ENCODE measurements at regions not wholly inside any gene's neighbourhood (a gene's known extent, or its start where the extent isn't known, plus 50 kb on each side); places are given as distances from the start of the nearest gene placed in this dataset.

- POLR2A ChIA-PET, result no interaction called here
- Histone ChIP-seq H3K4me2 (ENCODE audit: insufficient read depth, low read length) (no peak overlapping the region), H3K4me3 (replicated peaks in 1 of 3; ENCODE audit: insufficient read depth in 1 of 3, low read depth in 1 of 3, low read length in 3 of 3) (no peak overlapping the region), H3K27ac (ENCODE audit: insufficient read depth, low read depth, low read length) (no peak overlapping the region), H3K4me1 (ENCODE audit: control insufficient read depth, extremely low read depth, insufficient read depth, low read length) (no peaks in the 10 kb centered on the region), H3K27me3 (ENCODE audit: control insufficient read depth in 2 of 2, insufficient read depth in 2 of 2, low read length in 2 of 2) (no peaks in the 10 kb centered on the region), H3K36me3 (ENCODE audit: control insufficient read depth in 2 of 2, extremely low read depth in 1 of 2, insufficient read depth in 2 of 2, low read length in 2 of 2) (no peaks in the 10 kb centered on the region), H3K9me3 (replicated peaks; ENCODE audit: control insufficient read depth, insufficient read depth, low read length) (peaks cover 3% of the 10 kb centered on the region), H3K79me2 (ENCODE audit: control insufficient read depth, insufficient read depth, low read length) (no peaks in the 10 kb centered on the region), H2AFZ (ENCODE audit: low read depth, low read length) (no peak overlapping the region), H3K9me1 (replicated peaks; ENCODE audit: control insufficient read depth, extremely low read depth, insufficient read depth, low read length) (no peaks in the 10 kb centered on the region), H4K20me1 (replicated peaks; ENCODE audit: control insufficient read depth, extremely low read depth, insufficient read depth, low read length) (no peaks in the 10 kb centered on the region), H3K9ac (replicated peaks; ENCODE audit: extremely low read depth, insufficient read depth, low read length) (no peak overlapping the region)
- CTCF ChIA-PET, result no interaction called here
- no peak for FAIRE-seq
- dilution Hi-C loops (cut with MboI; ENCODE audit: extremely low pct_ligation_motif_present, low sequenced_read_pairs), result no loop called here
- no peak for DNase-seq (ENCODE audit: low read depth, low spot score)
- BruUV-seq (replicated peaks), result no TSS peak
- intact Hi-C loops (cut with micrococcal nuclease), result no loop called here
- TF ChIP-seq MYC (IDR thresholded peaks at IDR 0.05; ENCODE audit: low read depth, low read length) (no peak), MAX (IDR thresholded peaks at IDR 0.05; ENCODE audit: insufficient read depth, insufficient read length) (no peak), FOS (IDR thresholded peaks at IDR 0.05; ENCODE audit: borderline replicate concordance, insufficient read depth, low read length) (no peak), POLR2AphosphoS5 (IDR thresholded peaks at IDR 0.05; ENCODE audit: insufficient read depth, low read depth, low read length) (no peak), CTCF (IDR thresholded peaks at IDR 0.05; ENCODE audit: extremely low read depth in 1 of 2, insufficient read depth in 1 of 2, low read depth in 1 of 2, low read length in 2 of 2) (no peak), POLR2A (IDR thresholded peaks at IDR 0.05; ENCODE audit: low read depth, low read length) (no peak), EZH2 (IDR thresholded peaks at IDR 0.05; ENCODE audit: borderline replicate concordance, low read depth, low read length, severe bottlenecking) (no peak), GATA2 (IDR thresholded peaks at IDR 0.05; ENCODE audit: insufficient read depth, insufficient read length, low read depth, low read length) (no peak), JUN (IDR thresholded peaks at IDR 0.05; ENCODE audit: borderline replicate concordance, insufficient read depth, insufficient read length, low read depth) (no peak)
Observed at GRCh38 chr3:1910322-1910721, 188.3 kb upstream of the CNTN4 start.
